PC-3 (cell line): ENCODE measurements at regions not wholly inside any gene's neighbourhood (a gene's known extent, or its start where the extent isn't known, plus 50 kb on each side); places are given as distances from the start of the nearest gene placed in this dataset.

Source experiments
- ATAC-seq: fragments of 200-7000 bp; cut with Tn5 transposase; 2 replicates; pipeline ENCODE4 v1.9.1; 2020; ENCODE audit warnings: mild to moderate bottlenecking, moderate library complexity
- BruUV-seq: library from RNA; stranded (reverse); fragments of 400-500 nt; replicated peaks from 2 replicates; lab custom pipeline; 2021; lab: Mats Ljungman, UMichigan
- CTCF ChIA-PET: fragments of 300-600 bp; sonication (Branson Sonifier 250); formaldehyde crosslinking; loops from one replicate; lab custom pipeline; 2022; ENCODE audit warnings: antibody characterized with exemption; lab: Charles Lee
- POLR2A ChIA-PET: fragments of 300-600 bp; sonication (Branson Sonifier 250); formaldehyde crosslinking; loops from one replicate; lab custom pipeline; 2022; ENCODE audit warnings: antibody characterized with exemption; ENCODE audit not compliant: unreplicated experiment; lab: Charles Lee
- DNase-seq: peaks from one replicate; pipeline ENCODE4 v3.0.0-alpha.2; 2015
- H2AFZ ChIP-seq: fragments of 300-600 bp; sonication (generic); 2 replicates; pipeline ENCODE4 v1.6.0; 2016; ENCODE audit warnings: antibody characterized with exemption, low read length
- H3F3A ChIP-seq: fragments of 300-600 bp; sonication (generic); one replicate; pipeline ENCODE4 v1.6.0; 2017; ENCODE audit warnings: antibody characterized with exemption, low read length, control low read depth, mild to moderate bottlenecking; ENCODE audit not compliant: unreplicated experiment
- H3K27ac ChIP-seq: fragments of 300-600 bp; sonication (generic); 2 replicates; pipeline ENCODE4 v1.5.1; 2016; ENCODE audit warnings: mild to moderate bottlenecking, low read length
- H3K27me3 ChIP-seq: fragments of 300-600 bp; sonication (generic); 2 replicates; pipeline ENCODE4 v1.6.1; 2016; ENCODE audit warnings: low read length, mixed read lengths
- H3K36me3 ChIP-seq: fragments of 300-600 bp; sonication (generic); 2 replicates; pipeline ENCODE4 v1.6.1; 2016; ENCODE audit warnings: low read depth, mixed run types, low read length, mixed read lengths
- H3K4me1 ChIP-seq: fragments of 300-600 bp; sonication (generic); 2 replicates; pipeline ENCODE4 v1.5.1; 2016; ENCODE audit warnings: low read length; ENCODE audit not compliant: insufficient read depth
- H3K4me2 ChIP-seq: fragments of 300-600 bp; sonication (generic); 2 replicates; pipeline ENCODE4 v1.6.0; 2016; ENCODE audit warnings: low read length
- H3K4me3 ChIP-seq: fragments of 300-600 bp; sonication (generic); 2 replicates; pipeline ENCODE4 v1.5.1; 2016; ENCODE audit warnings: mild to moderate bottlenecking, low read length, mixed read lengths
- H3K79me2 ChIP-seq: fragments of 300-600 bp; sonication (generic); 2 replicates; pipeline ENCODE4 v1.6.1; 2017; ENCODE audit warnings: low read length, mixed read lengths
- H3K9ac ChIP-seq: fragments of 300-600 bp; sonication (generic); 2 replicates; pipeline ENCODE4 v1.6.0; 2016; ENCODE audit warnings: mild to moderate bottlenecking, low read length
- H3K9me2 ChIP-seq: fragments of 300-600 bp; sonication (generic); replicated peaks from 2 replicates; pipeline ENCODE4 v1.6.1; 2016; ENCODE audit warnings: mixed run types, low read length, mixed read lengths
- H3K9me3 ChIP-seq: fragments of 300-600 bp; sonication (generic); 2 replicates; pipeline ENCODE4 v1.6.1; 2016; ENCODE audit warnings: low read length, mixed read lengths
- H4K20me1 ChIP-seq: fragments of 300-600 bp; sonication (generic); 2 replicates; pipeline ENCODE4 v1.6.1; 2016; ENCODE audit warnings: low read length, mixed read lengths
- CTCF ChIP-seq: fragments of 300-600 bp; sonication (generic); conservative IDR thresholded peaks from 2 replicates; pipeline ENCODE4 v1.5.1; 2017; ENCODE audit warnings: antibody characterized with exemption, low read depth, mild to moderate bottlenecking, low read length
- EZH2 ChIP-seq: fragments of 300-600 bp; sonication (generic); IDR thresholded peaks from one replicate; pipeline ENCODE4 v1.6.1; 2017; ENCODE audit warnings: antibody characterized with exemption, mild to moderate bottlenecking, low read length; ENCODE audit not compliant: unreplicated experiment
- EZH2phosphoT487 ChIP-seq: fragments of 300-600 bp; sonication (generic); IDR thresholded peaks from 2 replicates; pipeline ENCODE4 v1.6.1; 2018; ENCODE audit warnings: mild to moderate bottlenecking, antibody characterized with exemption, low read length, borderline replicate concordance
- intact Hi-C: fragments of 100-400 bp; cut with micrococcal nuclease; formaldehyde crosslinking; loops from 2 replicates; pipeline ENCODE4 v1.9.0; 2023

DNA sequence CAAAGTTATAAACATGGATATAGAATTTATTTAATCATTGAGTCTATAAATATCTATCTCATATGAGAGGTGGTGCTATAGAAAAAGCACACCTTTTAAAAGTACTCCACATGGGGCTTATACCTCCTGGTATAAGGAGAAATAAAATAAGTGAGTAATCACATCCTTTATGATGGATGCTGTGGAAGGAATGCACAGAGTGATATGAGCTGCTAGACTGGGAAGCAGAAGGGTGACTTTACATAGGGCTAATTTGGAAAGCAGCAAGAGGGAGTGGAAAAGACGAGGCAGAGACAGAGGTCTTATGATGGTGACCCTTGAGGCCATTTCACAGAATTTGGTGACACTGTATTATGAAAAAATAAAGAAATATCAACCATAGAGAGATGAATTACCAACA lies 59.4 kb upstream of the AHR start:
- H3K4me1 ChIP-seq, result peaks cover 34% of the 10 kb centered on the region
- no peaks in the 10 kb centered on the region for H3K27me3 ChIP-seq
- H3K4me3 ChIP-seq, result no peak overlapping the region
- ATAC-seq (peak; percentile 19; the same call in 1 of the 2 replicates), DNase-seq (peak; percentile 6)
- TF ChIP-seq CTCF (no peak), EZH2phosphoT487 (no peak), EZH2 (no peak)
- no peaks in the 10 kb centered on the region for H4K20me1 ChIP-seq
- POLR2A ChIA-PET, result no interaction called here
- peaks cover 5% of the 10 kb centered on the region for H3F3A ChIP-seq
- H3K9me2 ChIP-seq, result no peaks in the 10 kb centered on the region
- no TSS peak for BruUV-seq
- intact Hi-C loops, result no loop called here
- no peaks in the 10 kb centered on the region for H3K36me3 ChIP-seq
- no peaks in the 10 kb centered on the region for H3K79me2 ChIP-seq
- no peak overlapping the region for H3K27ac ChIP-seq
- H3K4me2 ChIP-seq, result peak overlapping the region; percentile 15; the same call in 1 of the 2 replicates
- no peak overlapping the region for H3K9ac ChIP-seq
- H2AFZ ChIP-seq, result no peak overlapping the region
- H3K9me3 ChIP-seq, result no peaks in the 10 kb centered on the region
- CTCF ChIA-PET, result no interaction called here

DNA sequence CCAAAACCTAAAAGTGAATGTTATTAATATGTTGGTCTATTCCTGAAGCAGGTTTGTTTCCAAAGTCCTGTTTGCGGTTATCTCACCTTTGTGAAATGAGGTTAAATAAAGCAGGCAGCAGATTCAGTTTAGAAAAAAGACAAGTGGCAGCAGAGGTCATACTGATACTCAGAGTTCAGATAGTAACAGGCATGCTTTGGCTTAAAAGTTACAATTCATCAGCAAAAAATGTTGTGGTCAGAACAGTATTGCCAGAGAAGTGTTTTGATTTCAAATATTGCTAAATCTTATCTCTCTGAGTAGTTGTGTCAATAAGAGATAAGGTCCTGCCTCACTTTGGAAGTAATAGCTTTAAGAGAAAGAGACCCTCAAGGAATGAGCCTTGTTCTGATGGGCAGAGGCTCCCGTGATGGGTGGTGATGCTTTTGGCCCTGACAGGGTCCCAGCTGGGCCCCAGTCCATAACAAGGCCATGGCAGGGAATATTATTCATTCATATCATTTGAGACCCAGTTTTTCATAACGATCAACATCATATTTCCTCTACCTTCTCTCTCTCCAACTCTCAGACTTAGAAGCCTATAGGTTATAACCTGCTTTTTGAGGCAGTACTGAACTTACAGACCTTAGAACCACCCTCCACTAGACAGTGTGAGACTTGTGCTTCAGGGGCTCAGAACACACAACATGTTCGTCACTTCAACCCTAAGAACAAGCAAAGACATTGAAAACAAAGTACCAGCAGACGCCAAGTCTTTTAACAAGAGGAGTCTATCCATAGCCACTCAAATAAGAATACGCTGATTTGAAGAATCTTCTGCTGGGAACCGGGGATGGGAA lies 58.5 kb upstream of the AHR start:
- no peak overlapping the region for H3K9ac ChIP-seq
- ATAC-seq (peak; percentile 41), DNase-seq (peak; percentile 53)
- peak overlapping the region; percentile 15; the same call in 1 of the 2 replicates for H3K4me2 ChIP-seq
- no peak overlapping the region for H3K4me3 ChIP-seq
- no TSS peak for BruUV-seq
- no peak for TF ChIP-seq EZH2phosphoT487
- no peak for TF ChIP-seq EZH2
- TF ChIP-seq CTCF, result no peak
- H3K9me2 ChIP-seq, result no peaks in the 10 kb centered on the region
- H3K27me3 ChIP-seq, result no peaks in the 10 kb centered on the region
- no peaks in the 10 kb centered on the region for H3K36me3 ChIP-seq
- no peaks in the 10 kb centered on the region for H4K20me1 ChIP-seq
- H3K79me2 ChIP-seq, result no peaks in the 10 kb centered on the region
- intact Hi-C loops, result no loop called here
- POLR2A ChIA-PET, result no interaction called here
- CTCF ChIA-PET, result no interaction called here
- H2AFZ ChIP-seq, result no peak overlapping the region; the same call in 1 of the 2 replicates
- H3K4me1 ChIP-seq, result peaks cover 28% of the 10 kb centered on the region
- H3F3A ChIP-seq, result peaks cover 3% of the 10 kb centered on the region
- no peaks in the 10 kb centered on the region for H3K9me3 ChIP-seq
- no peak overlapping the region for H3K27ac ChIP-seq

DNA sequence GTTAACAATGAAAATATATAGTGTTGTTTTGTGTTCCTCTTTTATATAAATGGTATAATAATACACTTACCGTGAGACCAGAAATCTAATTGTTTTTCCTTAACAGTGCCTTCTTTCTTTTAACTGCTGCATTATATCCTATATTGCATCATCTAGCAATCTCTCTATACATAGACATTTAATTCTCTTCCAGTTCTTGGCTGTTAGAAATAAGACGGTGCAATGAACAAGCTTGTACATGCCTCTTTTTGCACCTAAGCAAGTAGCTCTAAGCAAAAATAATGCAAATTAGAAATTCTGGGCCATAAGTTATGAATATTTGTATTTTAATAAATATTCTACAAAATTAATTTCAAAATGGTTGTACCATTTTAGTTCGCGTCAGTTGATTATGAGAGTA lies 55.9 kb upstream of the AHR start:
- no peak for ATAC-seq
- peaks cover 17% of the 10 kb centered on the region for H3K4me1 ChIP-seq
- H3K79me2 ChIP-seq, result no peaks in the 10 kb centered on the region
- no peak overlapping the region for H3K9ac ChIP-seq
- TF ChIP-seq EZH2, result no peak
- no peak for TF ChIP-seq CTCF
- TF ChIP-seq EZH2phosphoT487, result no peak
- H3K27ac ChIP-seq, result no peak overlapping the region
- ChIA-PET CTCF (no interaction called here), POLR2A (no interaction called here)
- H3K9me3 ChIP-seq, result no peaks in the 10 kb centered on the region
- H3K4me3 ChIP-seq, result no peak overlapping the region
- no TSS peak for BruUV-seq
- no peak overlapping the region for H2AFZ ChIP-seq
- H4K20me1 ChIP-seq, result no peaks in the 10 kb centered on the region
- H3F3A ChIP-seq, result no peaks in the 10 kb centered on the region
- intact Hi-C loops, result no loop called here
- no peaks in the 10 kb centered on the region for H3K36me3 ChIP-seq
- H3K27me3 ChIP-seq, result no peaks in the 10 kb centered on the region
- no peaks in the 10 kb centered on the region for H3K9me2 ChIP-seq
- no peak for DNase-seq
- H3K4me2 ChIP-seq, result no peak overlapping the region
